ENCODE measurements at regions not wholly inside any gene's neighbourhood (a gene's known extent, or its start where the extent isn't known, plus 50 kb on each side); places are given as distances from the start of the nearest gene placed in this dataset.

DNA sequence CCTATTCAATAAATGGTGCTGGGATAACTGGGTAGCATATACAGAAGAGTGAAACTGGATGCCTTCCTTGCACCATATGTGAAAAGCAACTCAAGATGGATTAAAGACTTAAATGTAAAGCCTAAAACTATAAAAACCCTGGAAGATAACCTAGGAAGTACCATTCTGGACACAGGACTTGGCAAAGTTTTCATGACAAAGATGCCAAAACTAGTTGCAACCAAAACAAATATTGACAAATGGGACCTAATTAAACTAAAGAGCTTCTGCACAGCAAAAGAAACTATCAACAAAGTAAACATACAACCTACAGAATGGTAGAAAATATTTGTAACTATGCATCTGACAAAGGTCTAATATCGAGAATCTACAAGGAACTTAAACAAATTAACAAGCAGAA is 129.1 kb upstream of the CTBP2 start:
- TF ChIP-seq, protein P1, sequence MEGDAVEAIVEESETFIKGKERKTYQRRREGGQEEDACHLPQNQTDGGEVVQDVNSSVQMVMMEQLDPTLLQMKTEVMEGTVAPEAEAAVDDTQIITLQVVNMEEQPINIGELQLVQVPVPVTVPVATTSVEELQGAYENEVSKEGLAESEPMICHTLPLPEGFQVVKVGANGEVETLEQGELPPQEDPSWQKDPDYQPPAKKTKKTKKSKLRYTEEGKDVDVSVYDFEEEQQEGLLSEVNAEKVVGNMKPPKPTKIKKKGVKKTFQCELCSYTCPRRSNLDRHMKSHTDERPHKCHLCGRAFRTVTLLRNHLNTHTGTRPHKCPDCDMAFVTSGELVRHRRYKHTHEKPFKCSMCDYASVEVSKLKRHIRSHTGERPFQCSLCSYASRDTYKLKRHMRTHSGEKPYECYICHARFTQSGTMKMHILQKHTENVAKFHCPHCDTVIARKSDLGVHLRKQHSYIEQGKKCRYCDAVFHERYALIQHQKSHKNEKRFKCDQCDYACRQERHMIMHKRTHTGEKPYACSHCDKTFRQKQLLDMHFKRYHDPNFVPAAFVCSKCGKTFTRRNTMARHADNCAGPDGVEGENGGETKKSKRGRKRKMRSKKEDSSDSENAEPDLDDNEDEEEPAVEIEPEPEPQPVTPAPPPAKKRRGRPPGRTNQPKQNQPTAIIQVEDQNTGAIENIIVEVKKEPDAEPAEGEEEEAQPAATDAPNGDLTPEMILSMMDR (IDR thresholded peaks at IDR 0.05) = no peak
- no peak for TF ChIP-seq JUND (IDR thresholded peaks at IDR 0.05)
- no peak for TF ChIP-seq RFX5 (IDR thresholded peaks at IDR 0.05; ENCODE audit: low read length)
- TF ChIP-seq FOXM1 (IDR thresholded peaks at IDR 0.05; ENCODE audit: low read depth) = no peak
- no peak for TF ChIP-seq GABPA (IDR thresholded peaks at IDR 0.05; ENCODE audit: low read depth)

Measured in SK-N-SH (cell line).